SK-N-MC (cell line): ENCODE measurements at regions not wholly inside any gene's neighbourhood (a gene's known extent, or its start where the extent isn't known, plus 50 kb on each side); places are given as distances from the start of the nearest gene placed in this dataset.
"Not testable (repeated sequence)": the region's sequence is repeated elsewhere in the genome, so short reads cannot be mapped to it uniquely, and the experiment has no call there.

Experiments used
- DNase-seq: peaks from one replicate; pipeline ENCODE4 v3.0.0-alpha.2; 2011; ENCODE audit warnings: low read depth, low spot score
- H3K27ac ChIP-seq: fragments of 200-600 bp; sonication (generic); 2 replicates; pipeline ENCODE4 v1.5.1; 2016; ENCODE audit warnings: mixed run types
- H3K36me3 ChIP-seq: fragments of 200-600 bp; sonication (generic); 2 replicates; pipeline ENCODE4 v1.6.1; 2017; ENCODE audit warnings: antibody characterized with exemption, low read length, mixed read lengths; ENCODE audit not compliant: insufficient read depth
- H3K4me3 ChIP-seq: fragments of 200-600 bp; sonication (generic); 2 replicates; pipeline ENCODE4 v1.5.1; 2016
- H3K9ac ChIP-seq: fragments of 200-600 bp; sonication (generic); 2 replicates; pipeline ENCODE4 v1.8.0; 2017; ENCODE audit warnings: mixed run types, mixed read lengths; ENCODE audit not compliant: insufficient read length
- H3K9me3 ChIP-seq: fragments of 200-600 bp; sonication (generic); 2 replicates; pipeline ENCODE4 v1.6.1; 2017; ENCODE audit warnings: low read depth, mild to moderate bottlenecking, antibody characterized with exemption, low read length, moderate library complexity, mixed read lengths
- EZH2 ChIP-seq: fragments of 200-600 bp; sonication (generic); IDR thresholded peaks from one replicate; pipeline ENCODE4 v1.6.1; 2017; ENCODE audit warnings: antibody characterized with exemption
- FOXP2 ChIP-seq: optimal IDR thresholded peaks from 2 replicates; pipeline ENCODE3; 2011; ENCODE audit warnings: mild to moderate bottlenecking, moderate library complexity; ENCODE audit not compliant: insufficient read depth; ENCODE audit errors: extremely low read length, control extremely low read depth
- POLR2AphosphoS5 ChIP-seq: IDR thresholded peaks from 2 replicates; pipeline ENCODE4 v1.6.1; 2012; ENCODE audit warnings: mild to moderate bottlenecking, low read depth, low read length, borderline replicate concordance

GRCh38 chr3:152206243-152206760 is 62.4 kb upstream of the MBNL1 start:
- Histone ChIP-seq H3K9ac (no peak overlapping the region), H3K9me3 (no peaks in the 10 kb centered on the region), H3K4me3 (no peak overlapping the region), H3K27ac (no peak overlapping the region), H3K36me3 (no peaks in the 10 kb centered on the region)
- no peak for TF ChIP-seq EZH2
- no peak for TF ChIP-seq POLR2AphosphoS5
- no peak for TF ChIP-seq FOXP2
- DNase-seq, result no peak

- Histone ChIP-seq H3K4me3 (no peak overlapping the region), H3K9ac (no peak overlapping the region), H3K36me3 (no peaks in the 10 kb centered on the region), H3K9me3 (no peaks in the 10 kb centered on the region), H3K27ac (no peak overlapping the region)
- TF ChIP-seq POLR2AphosphoS5 (no peak), EZH2 (no peak), FOXP2 (no peak)
- DNase-seq, result no peak
These were observed 60.3 kb upstream of the MBNL1 start for GRCh38 chr3:152208439-152208838.

GRCh38 chr3:152209060-152209459 is 59.7 kb upstream of the MBNL1 start:
- TF ChIP-seq POLR2AphosphoS5 (no peak), FOXP2 (no peak), EZH2 (no peak)
- H3K9me3 ChIP-seq, result no peaks in the 10 kb centered on the region
- H3K27ac ChIP-seq, result no peak overlapping the region
- H3K9ac ChIP-seq, result no peak overlapping the region
- no peak for DNase-seq
- no peaks in the 10 kb centered on the region for H3K36me3 ChIP-seq
- H3K4me3 ChIP-seq, result no peak overlapping the region

GRCh38 chr3:152209776-152210175 is 59.0 kb upstream of the MBNL1 start:
- no peaks in the 10 kb centered on the region for H3K9me3 ChIP-seq
- H3K4me3 ChIP-seq, result no peak overlapping the region
- H3K27ac ChIP-seq, result no peak overlapping the region
- TF ChIP-seq EZH2 (no peak), POLR2AphosphoS5 (no peak), FOXP2 (no peak)
- H3K36me3 ChIP-seq, result no peaks in the 10 kb centered on the region
- H3K9ac ChIP-seq, result no peak overlapping the region
- no peak for DNase-seq

DNA sequence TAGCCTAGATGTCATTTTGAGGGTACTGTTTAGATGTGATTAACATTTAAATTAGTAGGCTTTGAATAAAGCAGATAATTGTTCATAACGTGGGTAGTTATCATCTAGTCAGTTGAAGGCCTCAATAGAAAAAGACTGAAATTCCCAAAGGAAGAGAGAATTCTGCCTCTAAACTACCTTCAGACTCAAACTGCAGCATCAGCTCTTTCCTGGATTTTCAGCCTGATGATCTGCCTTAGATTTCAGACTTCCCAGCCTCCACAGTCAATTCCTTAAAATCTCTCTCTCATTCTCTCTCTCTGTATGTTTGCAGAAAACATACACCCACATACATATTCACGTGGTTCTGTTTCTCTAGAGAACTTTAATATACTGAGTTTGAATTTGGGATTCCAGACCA is 58.0 kb upstream of the MBNL1 start:
- H3K9ac ChIP-seq, result no peak overlapping the region
- no peaks in the 10 kb centered on the region for H3K36me3 ChIP-seq
- no peaks in the 10 kb centered on the region for H3K9me3 ChIP-seq
- DNase-seq, result no peak
- no peak overlapping the region for H3K4me3 ChIP-seq
- no peak for TF ChIP-seq FOXP2
- no peak for TF ChIP-seq POLR2AphosphoS5
- no peak for TF ChIP-seq EZH2
- no peak overlapping the region for H3K27ac ChIP-seq

DNA sequence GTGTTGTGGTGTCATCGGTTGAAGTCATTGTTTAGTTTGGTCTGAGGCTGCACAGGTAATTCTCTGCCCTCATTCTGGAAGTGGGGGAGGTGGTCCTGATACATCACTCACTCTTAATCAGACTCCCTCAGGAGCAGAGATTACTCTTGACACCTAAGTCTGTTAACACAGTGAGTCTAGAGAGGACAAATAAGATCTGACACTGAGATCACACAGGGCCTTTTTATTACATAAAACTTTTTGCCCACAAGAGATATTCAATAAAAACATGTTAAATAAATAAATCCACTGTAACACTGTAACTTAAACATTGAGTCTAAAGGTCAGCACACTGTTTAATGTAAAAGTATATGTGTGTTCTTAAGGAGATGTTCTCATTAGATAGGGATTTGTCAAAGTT is 57.1 kb upstream of the MBNL1 start:
- no peaks in the 10 kb centered on the region for H3K9me3 ChIP-seq
- TF ChIP-seq POLR2AphosphoS5 (no peak), EZH2 (no peak), FOXP2 (no peak)
- no peak overlapping the region for H3K4me3 ChIP-seq
- no peaks in the 10 kb centered on the region for H3K36me3 ChIP-seq
- no peak overlapping the region for H3K9ac ChIP-seq
- H3K27ac ChIP-seq, result no peak overlapping the region
- no peak for DNase-seq

- Histone ChIP-seq H3K4me3 (no peak overlapping the region), H3K27ac (no peak overlapping the region), H3K9ac (no peak overlapping the region), H3K9me3 (no peaks in the 10 kb centered on the region), H3K36me3 (no peaks in the 10 kb centered on the region)
- TF ChIP-seq POLR2AphosphoS5, result no peak
- no peak for TF ChIP-seq EZH2
- no peak for TF ChIP-seq FOXP2
- no peak for DNase-seq
These were observed 55.5 kb upstream of the MBNL1 start for GRCh38 chr3:152213203-152213602.

- Histone ChIP-seq H3K9ac (no peak overlapping the region), H3K36me3 (no peaks in the 10 kb centered on the region), H3K4me3 (no peak overlapping the region), H3K27ac (no peak overlapping the region), H3K9me3 (no peaks in the 10 kb centered on the region)
- DNase-seq, result no peak
- TF ChIP-seq FOXP2 (no peak), POLR2AphosphoS5 (no peak), EZH2 (no peak)
These were observed 54.8 kb upstream of the MBNL1 start for GRCh38 chr3:152213938-152214337.

GRCh38 chr3:152216960-152217865 is 51.5 kb upstream of the MBNL1 start:
- not testable (repeated sequence) for H3K36me3 ChIP-seq, H3K27ac ChIP-seq, H3K9ac ChIP-seq, H3K4me3 ChIP-seq, DNase-seq, H3K9me3 ChIP-seq
